Omental fat pad (tissue), 3 donors: ENCODE measurements at regions not wholly inside any gene's neighbourhood (a gene's known extent, or its start where the extent isn't known, plus 50 kb on each side); places are given as distances from the start of the nearest gene placed in this dataset.

Source experiments
- ATAC-seq: fragments of 150-250 bp; one replicate; pipeline ENCODE4 v1.9.1; 2016; ENCODE audit warnings: mild to moderate bottlenecking, moderate library complexity; ENCODE audit not compliant: low FRiP score
- DNase-seq: peaks from one replicate; pipeline ENCODE4 v3.0.0-alpha.2; 2019; ENCODE audit warnings: low spot score
- TF ChIP-seq, protein P1 (sequence below), 3 donors: fragments of 450-650 bp; IDR thresholded peaks; one replicate each; pipeline ENCODE4 v1.5.1; 2016 to 2017; ENCODE audit warnings: antibody characterized with exemption in 3 of 3, mild to moderate bottlenecking in 3 of 3, moderate library complexity in 2 of 3

DNA sequence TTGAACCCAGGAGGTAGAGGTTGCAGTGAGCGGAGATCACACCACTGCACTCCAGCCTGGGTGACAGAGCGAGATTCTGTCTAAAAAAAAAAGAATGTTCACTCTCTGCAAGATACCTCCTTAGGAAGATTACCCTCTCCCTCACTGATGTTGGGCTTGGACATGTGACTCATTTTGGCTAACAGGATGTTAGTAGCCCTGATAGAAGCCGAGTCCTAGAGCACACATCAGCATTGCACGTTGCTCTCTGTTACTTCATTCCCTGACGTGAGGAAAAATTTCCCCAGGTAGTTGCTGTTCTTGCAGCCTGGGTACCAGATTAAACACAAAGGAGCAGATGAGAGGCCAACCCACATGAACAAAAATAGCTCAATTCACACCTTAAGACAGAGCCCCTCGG, 78.1 kb upstream of the PRICKLE2 start:
- DNase-seq: no peak
- TF ChIP-seq, protein P1, sequence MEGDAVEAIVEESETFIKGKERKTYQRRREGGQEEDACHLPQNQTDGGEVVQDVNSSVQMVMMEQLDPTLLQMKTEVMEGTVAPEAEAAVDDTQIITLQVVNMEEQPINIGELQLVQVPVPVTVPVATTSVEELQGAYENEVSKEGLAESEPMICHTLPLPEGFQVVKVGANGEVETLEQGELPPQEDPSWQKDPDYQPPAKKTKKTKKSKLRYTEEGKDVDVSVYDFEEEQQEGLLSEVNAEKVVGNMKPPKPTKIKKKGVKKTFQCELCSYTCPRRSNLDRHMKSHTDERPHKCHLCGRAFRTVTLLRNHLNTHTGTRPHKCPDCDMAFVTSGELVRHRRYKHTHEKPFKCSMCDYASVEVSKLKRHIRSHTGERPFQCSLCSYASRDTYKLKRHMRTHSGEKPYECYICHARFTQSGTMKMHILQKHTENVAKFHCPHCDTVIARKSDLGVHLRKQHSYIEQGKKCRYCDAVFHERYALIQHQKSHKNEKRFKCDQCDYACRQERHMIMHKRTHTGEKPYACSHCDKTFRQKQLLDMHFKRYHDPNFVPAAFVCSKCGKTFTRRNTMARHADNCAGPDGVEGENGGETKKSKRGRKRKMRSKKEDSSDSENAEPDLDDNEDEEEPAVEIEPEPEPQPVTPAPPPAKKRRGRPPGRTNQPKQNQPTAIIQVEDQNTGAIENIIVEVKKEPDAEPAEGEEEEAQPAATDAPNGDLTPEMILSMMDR (IDR thresholded peaks at IDR 0.05): no peak
- no peak for ATAC-seq

DNA sequence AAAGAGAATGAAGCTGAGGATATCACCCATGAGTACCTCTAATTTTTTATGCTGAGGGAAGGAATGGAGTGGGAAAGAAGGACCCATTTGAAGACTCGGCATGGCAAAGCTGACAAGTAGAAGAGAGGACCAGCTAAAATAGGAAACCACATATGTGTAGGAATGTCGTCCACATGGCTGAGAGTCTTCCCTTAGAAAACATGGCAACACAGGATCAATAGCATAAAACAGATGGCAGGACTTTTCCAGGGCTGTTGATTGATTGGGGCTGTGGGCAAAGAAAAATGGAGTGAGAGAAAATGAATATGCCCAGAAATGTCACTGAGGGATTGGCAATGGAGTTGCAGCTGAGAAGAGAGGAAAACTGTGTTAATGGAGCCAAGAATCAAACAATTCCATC, 76.2 kb upstream of the PRICKLE2 start:
- no peak for ATAC-seq
- no peak for DNase-seq
- TF ChIP-seq, protein P1 (IDR thresholded peaks at IDR 0.05): no peak

DNA sequence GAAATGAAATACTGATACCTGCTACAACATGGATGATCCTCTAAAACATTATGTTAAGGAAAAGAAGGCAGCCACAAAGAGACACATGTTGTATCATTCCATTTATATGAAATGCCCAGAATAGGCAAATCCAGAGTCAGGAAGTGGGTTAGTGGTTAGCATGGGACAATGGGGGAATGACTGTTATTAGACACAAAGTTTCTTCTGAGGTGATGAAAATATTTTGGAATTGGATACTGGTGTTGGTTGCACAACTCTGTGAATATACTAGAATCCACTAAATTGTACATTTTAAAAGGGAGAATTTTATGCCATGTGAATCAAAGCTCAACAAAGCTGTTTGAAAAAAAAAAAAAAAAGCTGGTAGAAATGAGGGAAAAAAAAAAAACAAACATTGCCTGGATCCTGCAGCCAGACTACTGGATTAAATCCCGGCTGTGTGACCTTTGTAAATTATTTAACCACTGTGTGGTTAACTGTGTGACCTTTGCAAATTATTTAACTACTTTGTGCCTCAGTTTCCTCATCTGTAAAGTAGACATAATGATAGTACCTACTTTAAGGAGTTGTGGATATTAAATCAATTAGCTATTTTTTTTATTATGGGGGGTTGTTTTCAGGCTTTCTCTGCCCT, 75.6 kb upstream of the PRICKLE2 start:
- ATAC-seq: no peak
- TF ChIP-seq, protein P1 (IDR thresholded peaks at IDR 0.05): no peak

GRCh38 chr3:64299206-64299605, 73.9 kb upstream of the PRICKLE2 start:
- DNase-seq (no peak), ATAC-seq (no peak)
- TF ChIP-seq, protein P1 (IDR thresholded peaks at IDR 0.05): no peak

More for the DNA sequence above, 75.6 kb upstream of the PRICKLE2 start:
- no peak for DNase-seq

DNA sequence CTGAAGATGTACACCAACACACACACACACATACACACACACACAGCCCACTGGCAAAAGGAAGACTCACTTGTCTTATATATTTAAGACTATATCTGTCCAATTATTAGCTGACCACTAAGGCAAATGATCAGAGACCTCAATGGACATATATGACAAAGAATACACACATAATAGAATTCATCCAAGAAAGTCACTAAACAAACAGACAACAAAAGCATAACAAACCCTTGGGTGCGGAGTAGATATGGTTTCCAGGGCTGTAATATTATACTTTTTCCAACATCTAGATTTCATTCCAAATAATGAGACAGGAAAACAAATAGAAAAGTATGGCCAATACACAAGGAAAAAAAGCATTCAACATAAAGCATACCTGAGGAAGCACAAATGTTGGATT, 72.3 kb upstream of the PRICKLE2 start:
- no peak for ATAC-seq
- TF ChIP-seq, protein P1 (IDR thresholded peaks at IDR 0.05): no peak

GRCh38 chr3:64295594-64295993, 70.3 kb upstream of the PRICKLE2 start:
- TF ChIP-seq, protein P1 (IDR thresholded peaks at IDR 0.05): no peak
- peak; percentile 79 for ATAC-seq
- no peak for DNase-seq

More for the DNA sequence above, 72.3 kb upstream of the PRICKLE2 start:
- no peak for DNase-seq

DNA sequence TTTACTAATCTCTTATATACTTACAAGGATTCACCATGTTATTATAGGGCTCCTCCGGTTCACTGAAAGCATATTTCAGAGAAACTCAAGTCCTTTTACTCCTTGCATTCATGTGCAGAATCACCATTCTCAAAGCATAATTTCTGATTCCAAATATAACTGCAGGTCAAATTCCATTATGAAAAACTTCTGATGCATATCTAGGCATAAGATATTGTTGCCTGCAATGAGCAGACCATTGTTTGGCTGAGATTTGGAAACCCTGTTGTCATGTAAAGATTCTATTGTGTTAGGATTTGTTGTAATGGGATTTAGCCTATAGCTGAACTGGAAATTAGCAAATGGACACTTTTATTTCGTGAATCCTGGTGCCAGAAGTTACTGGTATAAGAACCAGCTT, 69.5 kb upstream of the PRICKLE2 start:
- TF ChIP-seq, protein P1 (IDR thresholded peaks at IDR 0.05): no peak
- no peak for DNase-seq
- ATAC-seq: no peak
